DMS53 (cell line): ENCODE measurements at regions not wholly inside any gene's neighbourhood (a gene's known extent, or its start where the extent isn't known, plus 50 kb on each side); places are given as distances from the start of the nearest gene placed in this dataset.

Experiments used
- DNase-seq: peaks from one replicate; lab custom pipeline; 2025; lab: John Stamatoyannopoulos, UW

DNA sequence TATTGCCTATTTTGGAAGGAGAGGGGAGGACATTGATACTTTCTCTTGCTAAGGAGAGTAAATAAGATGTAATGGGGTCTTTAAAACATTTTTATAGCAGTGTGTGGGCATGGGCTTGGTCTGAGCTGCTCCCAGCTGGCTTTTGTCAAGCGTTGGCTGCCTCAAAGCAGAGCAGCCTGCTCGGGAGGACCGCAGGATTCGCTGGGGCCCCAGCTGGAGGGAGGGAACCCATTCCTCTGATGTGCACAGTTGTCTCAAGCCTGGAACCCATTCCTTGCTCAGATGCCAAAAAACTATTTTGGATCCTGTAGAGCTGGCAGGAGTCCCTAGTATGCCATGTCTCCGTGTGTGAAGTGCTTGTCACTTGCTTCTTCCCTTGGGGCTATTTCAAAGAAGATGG lies 59.4 kb upstream of the RMDN2 start:
- DNase-seq = no peak

- no peak for DNase-seq
Measured at GRCh38 chr2:37866171-37866934, 58.7 kb upstream of the RMDN2 start.

- DNase-seq = no peak
Measured at GRCh38 chr2:37867166-37867565, 57.9 kb upstream of the RMDN2 start.

DNA sequence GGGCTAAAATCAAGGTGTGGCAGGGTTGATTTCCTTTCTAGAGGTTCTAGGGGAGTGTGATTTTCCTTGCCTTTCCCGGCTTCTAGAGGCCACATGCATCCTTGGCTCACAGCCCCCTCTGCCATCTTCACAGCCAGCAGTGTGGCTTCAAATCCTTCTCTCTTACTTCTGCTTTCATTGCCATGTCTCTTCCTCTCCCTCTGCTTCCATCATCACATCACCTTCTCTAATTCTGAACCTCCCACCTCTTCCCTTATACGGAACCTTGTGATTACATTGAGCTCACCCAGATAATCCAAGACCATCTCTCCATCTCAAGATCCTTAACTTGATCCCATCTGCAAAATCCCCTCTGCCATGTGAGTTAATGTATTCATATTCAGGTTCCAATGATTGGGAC lies 56.2 kb upstream of the RMDN2 start:
- DNase-seq = no peak

DNA sequence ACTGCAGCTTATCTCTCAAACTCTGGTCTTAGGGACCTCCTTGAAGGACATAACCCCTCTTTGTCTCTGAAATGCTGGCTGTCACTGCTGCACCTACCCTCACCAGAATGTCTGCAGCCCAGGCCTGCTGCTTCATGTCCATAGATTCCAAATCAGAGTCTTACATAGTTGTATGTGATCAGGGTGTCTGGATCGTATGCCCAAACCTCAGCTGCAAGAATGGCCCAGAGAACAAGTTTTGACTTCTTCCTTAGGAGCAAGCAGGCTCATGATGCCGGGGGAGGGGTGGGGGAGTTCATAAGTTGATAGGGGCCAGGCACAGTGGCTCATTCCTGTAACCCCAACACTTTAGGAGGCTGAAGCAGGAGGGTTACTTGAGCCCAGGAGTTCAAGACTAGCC lies 55.8 kb upstream of the RMDN2 start:
- DNase-seq = no peak

- DNase-seq = no peak
Measured at GRCh38 chr2:37869771-37870170, 55.3 kb upstream of the RMDN2 start.

- DNase-seq = no peak
Measured at GRCh38 chr2:37870829-37871228, 54.3 kb upstream of the RMDN2 start.

- DNase-seq = no peak
Measured at GRCh38 chr2:37871456-37872191, 53.5 kb upstream of the RMDN2 start.

DNA sequence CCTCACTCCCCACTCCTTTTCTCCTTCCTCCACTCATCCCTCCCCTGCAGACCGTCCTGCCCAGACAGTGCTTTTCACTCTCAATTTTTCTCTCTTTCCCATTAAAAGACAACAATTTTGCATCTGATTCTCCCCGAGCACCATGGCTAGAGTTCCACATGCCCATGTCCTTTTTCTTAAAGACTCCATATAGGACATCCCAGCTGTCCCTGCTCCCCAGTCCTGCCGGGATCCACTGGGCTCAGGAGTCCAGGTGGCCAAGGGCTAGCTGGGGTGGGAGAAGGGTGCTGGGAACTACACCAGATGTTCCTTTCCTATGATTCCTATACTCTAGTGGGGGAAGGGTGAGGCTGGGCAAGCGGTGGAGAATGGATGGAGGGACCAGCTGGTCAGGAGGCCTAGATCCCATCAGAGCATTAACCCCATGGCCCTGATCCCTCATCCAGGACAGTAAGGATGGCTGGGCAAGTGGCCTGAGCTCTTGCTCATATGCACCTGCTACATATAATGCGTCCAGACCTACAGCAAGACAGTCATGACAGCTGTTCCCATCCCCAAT lies 52.8 kb upstream of the RMDN2 start:
- DNase-seq = no peak

GRCh38 chr2:37873229-37873628 lies 51.9 kb upstream of the RMDN2 start:
- DNase-seq = no peak

GRCh38 chr2:37873749-37874330 lies 51.2 kb upstream of the RMDN2 start:
- DNase-seq = no peak

- no peak for DNase-seq
Measured at GRCh38 chr2:37874470-37874869, 50.6 kb upstream of the RMDN2 start.
